ENCODE measurements at regions not wholly inside any gene's neighbourhood (a gene's known extent, or its start where the extent isn't known, plus 50 kb on each side); places are given as distances from the start of the nearest gene placed in this dataset.

DNA sequence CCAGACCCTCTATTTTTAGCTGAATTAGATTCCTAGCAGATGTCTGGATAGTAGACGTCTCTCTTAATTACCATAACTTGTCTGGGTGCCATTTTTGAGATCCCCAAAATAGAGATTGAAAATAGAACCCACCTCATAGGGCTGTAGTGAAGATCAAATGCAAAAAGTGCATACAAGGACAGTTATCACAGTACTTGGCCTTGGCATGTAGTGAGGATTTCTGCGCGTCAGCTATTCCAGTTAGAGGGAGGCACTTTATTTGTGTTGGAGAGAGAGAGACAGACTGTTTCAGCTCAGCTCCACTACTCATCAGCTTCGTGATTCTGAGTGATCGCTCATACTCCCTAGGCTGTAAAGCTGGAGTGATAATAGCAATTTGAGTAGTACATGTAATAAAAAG lies 59.6 kb upstream of the CDH13 start:
- no peak for DNase-seq (ENCODE audit: extremely low spot score)
- no peak for TF ChIP-seq ZNF384 (IDR thresholded peaks at IDR 0.05)
- TF ChIP-seq, protein P1, sequence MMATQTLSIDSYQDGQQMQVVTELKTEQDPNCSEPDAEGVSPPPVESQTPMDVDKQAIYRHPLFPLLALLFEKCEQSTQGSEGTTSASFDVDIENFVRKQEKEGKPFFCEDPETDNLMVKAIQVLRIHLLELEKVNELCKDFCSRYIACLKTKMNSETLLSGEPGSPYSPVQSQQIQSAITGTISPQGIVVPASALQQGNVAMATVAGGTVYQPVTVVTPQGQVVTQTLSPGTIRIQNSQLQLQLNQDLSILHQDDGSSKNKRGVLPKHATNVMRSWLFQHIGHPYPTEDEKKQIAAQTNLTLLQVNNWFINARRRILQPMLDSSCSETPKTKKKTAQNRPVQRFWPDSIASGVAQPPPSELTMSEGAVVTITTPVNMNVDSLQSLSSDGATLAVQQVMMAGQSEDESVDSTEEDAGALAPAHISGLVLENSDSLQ (IDR thresholded peaks at IDR 0.05), result no peak
- TF ChIP-seq NFRKB (IDR thresholded peaks at IDR 0.05), result no peak
- TF ChIP-seq LEF1 (IDR thresholded peaks at IDR 0.05; ENCODE audit: borderline replicate concordance), result no peak
- TF ChIP-seq SP1 (IDR thresholded peaks at IDR 0.05), result no peak
- no peak for TF ChIP-seq FOXK2 (IDR thresholded peaks at IDR 0.05)
- no peak for TF ChIP-seq BHLHE40 (IDR thresholded peaks at IDR 0.05; ENCODE audit: borderline replicate concordance)
- no peak for TF ChIP-seq ELF4 (IDR thresholded peaks at IDR 0.05)
- TF ChIP-seq FOXA1 (IDR thresholded peaks at IDR 0.05), result no peak
- TF ChIP-seq TARDBP (IDR thresholded peaks at IDR 0.05), result no peak
- no peak for TF ChIP-seq CTBP1 (IDR thresholded peaks at IDR 0.05; ENCODE audit: borderline replicate concordance)
- no peak for TF ChIP-seq HDGF (IDR thresholded peaks at IDR 0.05; ENCODE audit: borderline replicate concordance)
- ChIA-PET POLR2A (no interaction called here), CTCF (no interaction called here)

DNA sequence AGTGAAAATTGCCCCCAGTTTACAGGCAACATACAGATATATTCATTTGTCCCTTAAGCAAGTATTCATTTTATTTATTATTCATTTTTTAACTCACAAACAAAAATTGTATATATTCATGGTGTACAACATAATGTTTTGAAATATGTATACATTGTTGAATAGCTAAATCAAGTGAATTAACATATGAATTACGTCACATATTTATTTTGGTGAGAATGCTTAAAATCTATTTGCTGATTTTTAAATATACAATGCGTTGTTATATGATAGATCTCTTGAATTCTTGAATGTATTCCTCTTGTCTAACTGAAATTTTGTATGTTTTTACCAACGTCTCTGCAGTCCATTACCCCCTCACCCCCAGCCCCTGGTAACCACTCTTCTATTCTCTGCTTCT lies 63.4 kb upstream of the CDH13 start:
- no peak for TF ChIP-seq BHLHE40 (IDR thresholded peaks at IDR 0.05; ENCODE audit: borderline replicate concordance)
- no peak for TF ChIP-seq FOXA1 (IDR thresholded peaks at IDR 0.05)
- TF ChIP-seq L3MBTL2 (conservative IDR thresholded peaks at IDR 0.05), result no peak
- no peak for TF ChIP-seq NFRKB (IDR thresholded peaks at IDR 0.05)
- no peak for TF ChIP-seq HDGF (IDR thresholded peaks at IDR 0.05; ENCODE audit: borderline replicate concordance)
- no peak for TF ChIP-seq FOXM1 (IDR thresholded peaks at IDR 0.05; ENCODE audit: borderline replicate concordance)
- ChIA-PET POLR2A (no interaction called here), CTCF (no interaction called here)
- DNase-seq (ENCODE audit: extremely low spot score), result no peak

DNA sequence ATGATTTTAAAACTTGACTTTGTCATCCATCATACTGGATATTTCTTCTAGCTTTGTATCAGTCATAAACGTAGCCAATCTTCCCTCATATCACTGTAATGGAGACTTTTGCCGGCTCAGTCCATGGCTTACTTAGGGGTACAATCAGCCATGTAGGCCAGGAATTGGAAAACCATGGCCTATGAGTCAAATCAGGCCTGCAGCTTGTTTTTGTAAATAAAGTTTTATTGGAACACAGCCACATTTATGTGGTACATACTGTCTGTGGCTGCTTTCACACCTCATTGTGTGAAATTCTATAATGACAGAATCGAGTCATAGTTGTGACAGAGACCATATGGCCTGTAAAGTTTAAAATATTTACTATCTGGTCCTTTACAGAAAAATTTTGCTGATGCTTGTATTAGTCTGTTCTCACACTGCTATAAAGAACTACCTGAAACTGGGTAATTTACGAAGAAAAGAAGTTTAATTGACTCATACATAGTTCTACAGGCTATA lies 64.5 kb upstream of the CDH13 start:
- DNase-seq (ENCODE audit: extremely low spot score), result no peak
- ChIA-PET CTCF (no interaction called here), POLR2A (no interaction called here)
- TF ChIP-seq FOXM1 (IDR thresholded peaks at IDR 0.05; ENCODE audit: borderline replicate concordance) (no peak), SUZ12 (IDR thresholded peaks at IDR 0.05) (no peak), L3MBTL2 (conservative IDR thresholded peaks at IDR 0.05) (no peak), BHLHE40 (IDR thresholded peaks at IDR 0.05; ENCODE audit: borderline replicate concordance) (no peak), TARDBP (IDR thresholded peaks at IDR 0.05) (no peak), NFRKB (IDR thresholded peaks at IDR 0.05) (no peak), CTBP1 (IDR thresholded peaks at IDR 0.05; ENCODE audit: borderline replicate concordance) (no peak), ARNT (IDR thresholded peaks at IDR 0.05) (no peak), ELF4 (IDR thresholded peaks at IDR 0.05) (no peak), HDGF (IDR thresholded peaks at IDR 0.05; ENCODE audit: borderline replicate concordance) (no peak), ZNF384 (IDR thresholded peaks at IDR 0.05) (no peak), SP1 (IDR thresholded peaks at IDR 0.05) (no peak), FOXK2 (IDR thresholded peaks at IDR 0.05) (no peak)

DNA sequence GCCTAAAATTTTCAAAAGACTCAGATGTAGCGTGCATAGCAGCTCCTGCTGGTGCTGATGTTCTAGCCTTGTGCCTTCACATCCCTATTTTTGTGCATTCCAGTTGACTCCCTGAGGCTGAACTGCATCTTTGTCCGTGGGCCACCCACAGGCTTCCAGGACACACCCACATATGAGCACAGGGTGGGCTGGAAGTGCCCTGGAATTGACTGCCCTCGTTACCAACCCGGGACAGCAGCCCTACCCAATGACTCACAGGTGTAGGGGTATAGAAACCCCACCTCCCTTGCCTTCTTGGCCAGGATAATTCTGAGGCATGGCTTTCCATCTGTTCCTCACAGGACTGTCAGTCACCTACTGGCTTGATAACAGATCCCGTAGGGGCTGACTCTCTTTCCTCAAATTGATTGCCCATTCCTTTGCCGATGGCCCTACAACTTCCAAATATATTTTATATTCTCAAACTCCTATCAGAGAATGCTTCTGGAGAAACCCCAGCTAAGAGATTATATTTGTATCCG lies 65.9 kb upstream of the CDH13 start:
- ChIA-PET POLR2A (no interaction called here), CTCF (no interaction called here)
- no peak for DNase-seq (ENCODE audit: extremely low spot score)
- TF ChIP-seq FOXM1 (IDR thresholded peaks at IDR 0.05; ENCODE audit: borderline replicate concordance) (no peak), LEF1 (IDR thresholded peaks at IDR 0.05; ENCODE audit: borderline replicate concordance) (no peak), SP1 (IDR thresholded peaks at IDR 0.05) (no peak)

DNA sequence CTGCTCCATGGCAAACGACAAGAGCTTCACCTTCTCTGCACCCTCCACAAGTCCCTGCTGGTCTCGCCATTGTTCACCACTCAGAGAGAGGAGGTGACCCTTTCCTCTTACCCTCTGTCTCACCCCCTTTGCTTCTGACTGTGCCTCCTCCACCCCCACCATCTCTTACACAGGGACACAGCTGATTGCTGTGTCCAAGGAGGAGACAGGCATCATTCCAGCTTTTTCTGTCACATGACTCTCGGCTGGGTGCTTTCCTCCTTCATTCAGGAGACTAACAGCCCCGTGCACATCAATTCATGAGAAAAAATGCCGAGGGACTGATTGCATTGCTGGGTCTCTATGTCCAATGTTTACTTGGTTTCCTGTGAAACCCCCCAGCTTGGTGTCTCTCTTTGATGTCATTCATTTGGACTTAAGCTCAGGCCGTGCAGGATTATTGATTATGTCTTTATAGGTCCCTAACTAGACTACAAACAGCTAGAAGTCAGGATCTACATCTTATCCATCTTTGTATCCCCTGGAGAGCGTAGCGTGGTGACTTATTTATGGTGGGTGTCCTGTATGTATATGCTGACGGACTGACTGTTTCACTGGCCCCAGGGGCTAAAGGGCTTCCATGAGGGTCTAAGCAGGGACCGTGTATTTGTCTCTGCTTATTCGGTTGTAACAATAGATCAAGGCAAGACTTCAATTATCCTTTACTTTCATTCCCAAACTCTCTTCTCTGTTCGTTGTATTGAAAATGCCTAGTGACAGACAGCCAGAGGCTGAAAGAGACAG lies 82.2 kb upstream of the CDH13 start:
- CTCF ChIA-PET, result no interaction called here
- POLR2A ChIA-PET, result no interaction called here
- TF ChIP-seq HDGF (IDR thresholded peaks at IDR 0.05; ENCODE audit: borderline replicate concordance) (no peak), L3MBTL2 (conservative IDR thresholded peaks at IDR 0.05) (no peak), SP1 (IDR thresholded peaks at IDR 0.05) (no peak)
- DNase-seq (ENCODE audit: extremely low spot score), result no peak

DNA sequence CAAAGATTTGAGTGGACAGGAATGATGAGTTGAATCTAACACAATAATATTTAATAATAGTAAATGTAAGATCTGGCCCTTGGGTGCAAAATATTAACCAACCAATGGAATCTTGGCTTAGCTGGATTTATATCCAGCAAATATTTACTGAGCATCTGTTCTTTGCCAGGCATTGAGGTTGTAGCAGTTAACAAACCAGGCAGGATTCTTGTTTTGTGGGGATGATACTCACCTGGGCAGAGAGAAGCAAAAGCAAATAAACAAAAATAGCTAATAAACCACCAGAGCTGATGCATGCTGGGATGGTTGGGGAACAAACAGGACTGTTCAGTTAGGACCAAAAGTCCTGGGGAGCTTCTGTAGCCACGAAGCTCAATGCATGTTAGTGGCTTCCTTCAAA lies 84.1 kb upstream of the CDH13 start:
- DNase-seq (ENCODE audit: extremely low spot score), result no peak
- TF ChIP-seq LEF1 (IDR thresholded peaks at IDR 0.05; ENCODE audit: borderline replicate concordance), result no peak
- TF ChIP-seq HDGF (IDR thresholded peaks at IDR 0.05; ENCODE audit: borderline replicate concordance), result no peak
- no peak for TF ChIP-seq ARNT (IDR thresholded peaks at IDR 0.05)
- TF ChIP-seq TARDBP (IDR thresholded peaks at IDR 0.05), result no peak
- no peak for TF ChIP-seq SUZ12 (IDR thresholded peaks at IDR 0.05)
- no peak for TF ChIP-seq CTBP1 (IDR thresholded peaks at IDR 0.05; ENCODE audit: borderline replicate concordance)
- no peak for TF ChIP-seq FOXM1 (IDR thresholded peaks at IDR 0.05; ENCODE audit: borderline replicate concordance)
- no peak for TF ChIP-seq FOXA1 (IDR thresholded peaks at IDR 0.05)
- TF ChIP-seq, protein P1 (IDR thresholded peaks at IDR 0.05), result no peak
- no peak for TF ChIP-seq SP1 (IDR thresholded peaks at IDR 0.05)
- TF ChIP-seq L3MBTL2 (conservative IDR thresholded peaks at IDR 0.05), result no peak
- TF ChIP-seq ZNF384 (IDR thresholded peaks at IDR 0.05), result no peak
- no peak for TF ChIP-seq BHLHE40 (IDR thresholded peaks at IDR 0.05; ENCODE audit: borderline replicate concordance)
- no peak for TF ChIP-seq ELF4 (IDR thresholded peaks at IDR 0.05)
- TF ChIP-seq FOXK2 (IDR thresholded peaks at IDR 0.05), result no peak
- no peak for TF ChIP-seq NFRKB (IDR thresholded peaks at IDR 0.05)
- ChIA-PET CTCF (no interaction called here), POLR2A (no interaction called here)

DNA sequence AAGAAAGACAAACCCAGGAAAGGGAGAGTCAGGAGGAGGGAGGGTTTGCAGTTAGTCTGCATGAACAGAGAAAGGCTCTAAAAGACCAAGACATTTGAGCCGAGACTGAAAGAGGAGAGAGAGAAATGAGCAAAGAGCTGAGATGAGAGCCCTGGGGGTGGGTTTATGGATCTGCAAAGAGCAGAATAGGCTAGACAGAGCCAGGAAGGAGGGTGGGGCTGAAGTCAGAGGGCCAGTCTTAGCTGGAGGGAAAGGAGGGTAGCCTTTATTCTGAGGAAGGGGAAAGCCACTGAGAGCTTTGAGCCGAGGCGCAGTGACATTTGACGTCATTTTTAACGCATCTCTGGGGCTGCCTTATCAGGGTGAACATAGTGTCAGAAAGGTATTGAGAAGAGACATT lies 85.7 kb upstream of the CDH13 start:
- CTCF ChIA-PET, result no interaction called here
- no peak for TF ChIP-seq HDGF (IDR thresholded peaks at IDR 0.05; ENCODE audit: borderline replicate concordance)
- TF ChIP-seq NFRKB (IDR thresholded peaks at IDR 0.05), result no peak
- no peak for TF ChIP-seq SUZ12 (IDR thresholded peaks at IDR 0.05)
- no peak for TF ChIP-seq ARNT (IDR thresholded peaks at IDR 0.05)
- TF ChIP-seq CTBP1 (IDR thresholded peaks at IDR 0.05; ENCODE audit: borderline replicate concordance), result no peak
- TF ChIP-seq FOXM1 (IDR thresholded peaks at IDR 0.05; ENCODE audit: borderline replicate concordance), result no peak
- no peak for TF ChIP-seq FOXA1 (IDR thresholded peaks at IDR 0.05)
- no peak for TF ChIP-seq TARDBP (IDR thresholded peaks at IDR 0.05)
- no peak for TF ChIP-seq ZNF384 (IDR thresholded peaks at IDR 0.05)
- TF ChIP-seq FOXK2 (IDR thresholded peaks at IDR 0.05), result no peak
- no peak for TF ChIP-seq L3MBTL2 (conservative IDR thresholded peaks at IDR 0.05)
- POLR2A ChIA-PET, result no interaction called here
- DNase-seq (ENCODE audit: extremely low spot score), result no peak

Measured in HEK293T (cell line).